GM13977 (cell line): ENCODE measurements at regions not wholly inside any gene's neighbourhood (a gene's known extent, or its start where the extent isn't known, plus 50 kb on each side); places are given as distances from the start of the nearest gene placed in this dataset.

Source experiments
- DNase-seq: peaks from one replicate; pipeline ENCODE4 v3.0.0; 2012; ENCODE audit warnings: low spot score
- CTCF ChIP-seq: IDR thresholded peaks from 2 replicates; pipeline ENCODE4 v1.5.1; 2012; ENCODE audit warnings: mild to moderate bottlenecking, control low read depth; ENCODE audit not compliant: insufficient read depth; ENCODE audit errors: extremely low read depth, missing control alignments
- in situ Hi-C: fragments of 300-500 bp; cut with MboI; formaldehyde crosslinking; loops from one replicate; pipeline ENCODE4 v1.12.0; 2022; ENCODE audit warnings: low sequenced_read_pairs, low pct_unique_long_range_greater_than_20kb, mixed read lengths, inconsistent platforms; ENCODE audit not compliant: unreplicated experiment

DNA sequence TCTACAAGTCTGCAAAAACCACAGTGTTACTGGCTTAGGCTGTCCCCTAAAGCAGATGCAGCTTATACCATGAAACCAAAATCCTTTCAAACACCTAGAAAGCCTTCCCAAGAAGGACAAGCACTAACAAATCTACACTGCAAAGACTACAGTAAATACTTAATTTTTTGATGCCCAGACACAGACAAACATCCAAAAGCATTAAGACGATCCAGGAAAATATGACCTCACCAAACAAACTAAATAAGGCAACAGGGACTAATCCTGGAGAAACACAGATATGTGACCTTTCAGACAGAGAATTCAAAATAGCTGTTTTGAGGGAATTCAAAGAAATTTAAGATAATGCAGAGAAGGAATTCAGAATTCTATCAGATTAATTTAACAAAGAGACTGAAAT is 423.5 kb downstream of the COL12A1 start:
- in situ Hi-C loops = no loop called here
- no peak for TF ChIP-seq CTCF
- no peak for DNase-seq

DNA sequence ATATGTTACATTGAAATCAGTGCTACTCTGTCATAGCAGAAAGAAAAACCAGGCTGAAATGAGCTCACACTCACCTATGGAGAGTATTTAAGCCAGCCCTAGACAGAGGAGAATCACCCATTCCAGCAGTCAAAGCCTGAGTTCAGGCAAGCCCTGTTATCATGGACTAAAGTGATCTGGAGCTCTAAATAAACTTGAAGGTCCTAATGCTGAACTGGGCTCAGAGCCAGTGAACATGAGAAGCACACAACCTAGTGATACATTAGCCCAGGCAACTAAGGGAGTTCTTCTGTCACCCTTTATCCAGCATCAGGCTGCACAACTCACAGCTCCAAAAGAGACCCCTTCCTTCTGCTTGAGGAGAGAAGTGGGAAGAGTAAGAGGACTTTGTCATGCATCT is 425.0 kb downstream of the COL12A1 start:
- TF ChIP-seq CTCF = no peak
- DNase-seq = no peak
- in situ Hi-C loops = no loop called here

GRCh38 chr6:74768738-74769137 is 437.1 kb downstream of the COL12A1 start:
- no peak for DNase-seq
- in situ Hi-C loops = no loop called here
- TF ChIP-seq CTCF = no peak

DNA sequence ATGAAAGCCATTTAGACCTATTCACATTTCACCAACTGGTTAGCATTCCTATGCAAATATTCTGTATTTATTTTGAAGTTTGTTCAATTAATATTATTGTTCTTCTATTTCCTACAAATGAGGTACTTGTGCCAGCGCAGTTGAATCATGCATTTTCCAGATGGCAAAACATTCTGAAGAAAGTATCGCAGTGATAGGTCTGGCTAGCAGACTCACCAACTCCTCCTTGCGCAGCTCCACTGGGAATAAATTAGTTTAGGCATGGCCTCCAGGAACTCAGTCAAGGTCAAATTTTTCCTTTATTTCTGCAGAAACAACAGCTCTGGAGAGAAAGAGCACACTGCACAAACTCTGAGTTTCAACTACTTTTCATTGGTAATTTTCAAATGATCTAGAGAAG is 437.7 kb downstream of the COL12A1 start:
- in situ Hi-C loops = no loop called here
- DNase-seq = no peak
- TF ChIP-seq CTCF = no peak

- peak; percentile 4 for TF ChIP-seq CTCF
- in situ Hi-C loops = no loop called here
- no peak for DNase-seq
Measured at GRCh38 chr6:74765486-74765885, 440.4 kb downstream of the COL12A1 start.

DNA sequence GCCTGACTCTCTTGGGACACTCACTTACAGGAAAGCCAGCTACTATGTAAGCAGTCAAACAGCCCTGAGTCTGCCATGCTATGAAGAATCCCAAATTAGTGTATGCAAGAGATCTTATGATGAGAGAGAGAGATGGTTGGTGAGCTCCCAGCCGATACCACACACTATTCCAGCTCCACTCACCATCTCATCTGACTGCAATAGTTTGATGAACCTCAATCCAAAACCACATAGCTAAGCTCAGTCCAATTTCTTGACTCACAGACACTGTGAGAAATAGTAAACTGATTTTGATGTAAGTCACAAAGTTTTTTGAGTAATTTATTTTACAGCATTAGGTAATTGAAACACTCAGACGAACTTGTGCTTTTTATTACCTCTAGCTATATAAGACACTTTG is 441.4 kb downstream of the COL12A1 start:
- in situ Hi-C loops = no loop called here
- no peak for TF ChIP-seq CTCF
- DNase-seq = no peak

GRCh38 chr6:74762841-74763240 is 443.0 kb downstream of the COL12A1 start:
- TF ChIP-seq CTCF = no peak
- in situ Hi-C loops = no loop called here
- DNase-seq = no peak
